ENCODE measurements at regions not wholly inside any gene's neighbourhood (a gene's known extent, or its start where the extent isn't known, plus 50 kb on each side); places are given as distances from the start of the nearest gene placed in this dataset.

GRCh38 chr13:55266644-55267043 is 1874.1 kb upstream of the PRR20A start:
- TF ChIP-seq CREB5 (CRISPR knock-in tag; IDR thresholded peaks at IDR 0.05; ENCODE audit: low read depth) (no peak), ZNF8 (CRISPR knock-in tag; IDR thresholded peaks at IDR 0.05) (no peak), BACH2 (CRISPR knock-in tag; IDR thresholded peaks at IDR 0.05; ENCODE audit: borderline replicate concordance) (no peak), TSHZ2 (CRISPR knock-in tag; IDR thresholded peaks at IDR 0.05) (no peak), ZFP30 (CRISPR knock-in tag; IDR thresholded peaks at IDR 0.05) (no peak)
- ATAC-seq, result no peak

GRCh38 chr13:55298201-55298600 is 1842.5 kb upstream of the PRR20A start:
- no peak for TF ChIP-seq GLIS3 (CRISPR knock-in tag; IDR thresholded peaks at IDR 0.05)
- no peak for ATAC-seq

GRCh38 chr13:55302568-55302967 is 1838.2 kb upstream of the PRR20A start:
- TF ChIP-seq TOX (CRISPR knock-in tag; IDR thresholded peaks at IDR 0.05; ENCODE audit: borderline replicate concordance), result no peak
- no peak for ATAC-seq

GRCh38 chr13:55307909-55308308 is 1832.8 kb upstream of the PRR20A start:
- ATAC-seq, result no peak
- TF ChIP-seq CREB5 (CRISPR knock-in tag; IDR thresholded peaks at IDR 0.05; ENCODE audit: low read depth) (no peak), GLIS3 (CRISPR knock-in tag; IDR thresholded peaks at IDR 0.05) (no peak), PPARA (CRISPR knock-in tag; IDR thresholded peaks at IDR 0.05; ENCODE audit: borderline replicate concordance) (no peak), TCF4 (CRISPR knock-in tag; IDR thresholded peaks at IDR 0.05; ENCODE audit: borderline replicate concordance) (no peak), PATZ1 (CRISPR knock-in tag; IDR thresholded peaks at IDR 0.05; ENCODE audit: borderline replicate concordance) (no peak), ZNF70 (CRISPR knock-in tag; IDR thresholded peaks at IDR 0.05) (no peak), ESRRG (CRISPR knock-in tag; IDR thresholded peaks at IDR 0.05) (no peak), TSHZ2 (CRISPR knock-in tag; IDR thresholded peaks at IDR 0.05) (no peak), ZFP3 (CRISPR knock-in tag; IDR thresholded peaks at IDR 0.05) (no peak)

GRCh38 chr13:55341891-55342290 is 1798.8 kb upstream of the PRR20A start:
- TF ChIP-seq ZFP3 (CRISPR knock-in tag; IDR thresholded peaks at IDR 0.05), result no peak

GRCh38 chr13:55345224-55345623 is 1795.5 kb upstream of the PRR20A start:
- ATAC-seq, result no peak
- no peak for TF ChIP-seq TSHZ2 (CRISPR knock-in tag; IDR thresholded peaks at IDR 0.05)
- TF ChIP-seq ISL1 (CRISPR knock-in tag; IDR thresholded peaks at IDR 0.05), result no peak
- TF ChIP-seq RARB (CRISPR knock-in tag; IDR thresholded peaks at IDR 0.05), result no peak
- TF ChIP-seq ZC3H10 (CRISPR knock-in tag; IDR thresholded peaks at IDR 0.05), result no peak
- TF ChIP-seq ZFP3 (CRISPR knock-in tag; IDR thresholded peaks at IDR 0.05), result no peak
- TF ChIP-seq CREB5 (CRISPR knock-in tag; IDR thresholded peaks at IDR 0.05; ENCODE audit: low read depth), result no peak

More at GRCh38 chr13:55341891-55342290, 1798.8 kb upstream of the PRR20A start:
- no peak for ATAC-seq
